Fibroblast of lung (primary cell): ENCODE measurements at regions not wholly inside any gene's neighbourhood (a gene's known extent, or its start where the extent isn't known, plus 50 kb on each side); places are given as distances from the start of the nearest gene placed in this dataset.
"Not testable (repeated sequence)": the region's sequence is repeated elsewhere in the genome, so short reads cannot be mapped to it uniquely, and the experiment has no call there.

ENCODE experiments used
- DNase-seq, 2 donors: peaks; one replicate each; pipeline versions ENCODE4 v3.0.0 to v3.0.0-alpha.2; 2010; ENCODE audit warnings: low read depth in 2 of 2
- H2AFZ ChIP-seq: 2 replicates; pipeline ENCODE4 v1.5.1; 2012; ENCODE audit warnings: low read length, control low read depth, inconsistent platforms
- H3K27ac ChIP-seq: 2 replicates; pipeline ENCODE4 v1.5.1; 2011; ENCODE audit warnings: low read length, control low read depth; ENCODE audit not compliant: insufficient read depth
- H3K27me3 ChIP-seq: 2 replicates; pipeline ENCODE4 v1.5.1; 2011; ENCODE audit warnings: mild to moderate bottlenecking, low read length; ENCODE audit not compliant: control insufficient read depth, insufficient read depth
- H3K36me3 ChIP-seq: 2 replicates; pipeline ENCODE4 v1.5.1; 2011; ENCODE audit warnings: low read length; ENCODE audit not compliant: control insufficient read depth, insufficient read depth
- H3K4me1 ChIP-seq: 2 replicates; pipeline ENCODE4 v1.5.1; 2011; ENCODE audit warnings: low read length; ENCODE audit not compliant: control insufficient read depth, insufficient read depth; ENCODE audit errors: extremely low read depth
- H3K4me2 ChIP-seq: 2 replicates; pipeline ENCODE4 v1.5.1; 2011; ENCODE audit warnings: low read length, control low read depth; ENCODE audit not compliant: insufficient read depth; ENCODE audit errors: extremely low read depth
- H3K4me3 ChIP-seq, 4 experiments: fragments of 200-600 bp in 1 of 4; sonication (generic) in 1 of 4; replicated peaks in 1 of 4; 2 replicates each; pipeline ENCODE4 v1.5.1; 2011 to 2016; ENCODE audit warnings: low read length in 4 of 4, low read depth in 3 of 4, mild to moderate bottlenecking in 3 of 4, control low read depth in 2 of 4, inconsistent platforms in 1 of 4, mixed read lengths in 1 of 4; ENCODE audit not compliant: insufficient read depth in 1 of 4; ENCODE audit errors: control extremely low read depth in 1 of 4
- H3K79me2 ChIP-seq: 2 replicates; pipeline ENCODE4 v1.5.1; 2012; ENCODE audit warnings: mild to moderate bottlenecking, low read length, inconsistent platforms; ENCODE audit not compliant: control insufficient read depth, insufficient read depth
- H3K9ac ChIP-seq: 2 replicates; pipeline ENCODE4 v1.5.1; 2011; ENCODE audit warnings: mild to moderate bottlenecking, low read length, control low read depth; ENCODE audit not compliant: insufficient read depth
- H3K9me3 ChIP-seq: 2 replicates; pipeline ENCODE4 v1.5.1; 2012; ENCODE audit warnings: low read depth, low read length; ENCODE audit not compliant: control insufficient read depth, insufficient read depth
- H4K20me1 ChIP-seq: 2 replicates; pipeline ENCODE4 v1.5.1; 2011; ENCODE audit warnings: low read length; ENCODE audit not compliant: control insufficient read depth, insufficient read depth; ENCODE audit errors: extremely low read depth
- EZH2 ChIP-seq: IDR thresholded peaks from 2 replicates; pipeline ENCODE4 v1.5.1; 2012; ENCODE audit warnings: low read length, control low read depth, mild to moderate bottlenecking; ENCODE audit errors: missing control alignments
- TF ChIP-seq, protein P1 (sequence below), 2 donors: IDR thresholded peaks in 1 of 2; conservative IDR thresholded peaks in 1 of 2; 1 replicate in 1 of 2; 2 replicates in 1 of 2; pipeline ENCODE4 v1.5.1; 2011 to 2012; ENCODE audit warnings: low read length in 2 of 2, control low read depth in 1 of 2, inconsistent platforms in 1 of 2, low read depth in 1 of 2, mild to moderate bottlenecking in 1 of 2

DNA sequence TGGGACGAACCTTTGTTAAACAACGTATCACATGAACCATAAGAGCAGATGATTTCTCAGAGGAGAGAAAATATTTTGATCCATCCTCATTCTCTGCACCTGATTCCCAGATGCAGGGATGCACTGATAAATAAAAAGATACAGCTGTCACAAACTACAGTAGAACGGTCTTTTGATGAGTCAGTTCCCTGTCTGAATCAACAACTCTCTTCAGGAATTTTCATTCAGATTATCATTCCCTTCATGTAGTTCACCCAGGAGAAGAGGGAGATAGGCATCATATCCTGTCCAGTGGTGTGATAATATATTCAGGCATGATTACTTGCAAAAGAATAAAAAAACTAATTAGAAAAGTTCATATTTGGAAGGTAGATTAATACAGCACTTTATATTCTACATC lies 521.5 kb downstream of the PYDC2 start:
- DNase-seq, result peak in 1 of 2 donors; percentile 11
- Histone ChIP-seq H3K9ac (no peak overlapping the region), H3K79me2 (no peaks in the 10 kb centered on the region), H3K36me3 (no peaks in the 10 kb centered on the region), H2AFZ (no peak overlapping the region), H3K4me2 (no peak overlapping the region), H3K9me3 (no peaks in the 10 kb centered on the region), H3K27ac (no peak overlapping the region), H3K27me3 (no peaks in the 10 kb centered on the region), H4K20me1 (no peaks in the 10 kb centered on the region), H3K4me1 (no peaks in the 10 kb centered on the region), H3K4me3 (no peak overlapping the region)
- TF ChIP-seq, protein P1, sequence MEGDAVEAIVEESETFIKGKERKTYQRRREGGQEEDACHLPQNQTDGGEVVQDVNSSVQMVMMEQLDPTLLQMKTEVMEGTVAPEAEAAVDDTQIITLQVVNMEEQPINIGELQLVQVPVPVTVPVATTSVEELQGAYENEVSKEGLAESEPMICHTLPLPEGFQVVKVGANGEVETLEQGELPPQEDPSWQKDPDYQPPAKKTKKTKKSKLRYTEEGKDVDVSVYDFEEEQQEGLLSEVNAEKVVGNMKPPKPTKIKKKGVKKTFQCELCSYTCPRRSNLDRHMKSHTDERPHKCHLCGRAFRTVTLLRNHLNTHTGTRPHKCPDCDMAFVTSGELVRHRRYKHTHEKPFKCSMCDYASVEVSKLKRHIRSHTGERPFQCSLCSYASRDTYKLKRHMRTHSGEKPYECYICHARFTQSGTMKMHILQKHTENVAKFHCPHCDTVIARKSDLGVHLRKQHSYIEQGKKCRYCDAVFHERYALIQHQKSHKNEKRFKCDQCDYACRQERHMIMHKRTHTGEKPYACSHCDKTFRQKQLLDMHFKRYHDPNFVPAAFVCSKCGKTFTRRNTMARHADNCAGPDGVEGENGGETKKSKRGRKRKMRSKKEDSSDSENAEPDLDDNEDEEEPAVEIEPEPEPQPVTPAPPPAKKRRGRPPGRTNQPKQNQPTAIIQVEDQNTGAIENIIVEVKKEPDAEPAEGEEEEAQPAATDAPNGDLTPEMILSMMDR (conservative IDR thresholded peaks at IDR 0.05 in 1 of 2, IDR thresholded peaks at IDR 0.05 in 1 of 2; ENCODE audit: low read depth in 1 of 2, low read length in 2 of 2), result no peak
- no peak for TF ChIP-seq EZH2

DNA sequence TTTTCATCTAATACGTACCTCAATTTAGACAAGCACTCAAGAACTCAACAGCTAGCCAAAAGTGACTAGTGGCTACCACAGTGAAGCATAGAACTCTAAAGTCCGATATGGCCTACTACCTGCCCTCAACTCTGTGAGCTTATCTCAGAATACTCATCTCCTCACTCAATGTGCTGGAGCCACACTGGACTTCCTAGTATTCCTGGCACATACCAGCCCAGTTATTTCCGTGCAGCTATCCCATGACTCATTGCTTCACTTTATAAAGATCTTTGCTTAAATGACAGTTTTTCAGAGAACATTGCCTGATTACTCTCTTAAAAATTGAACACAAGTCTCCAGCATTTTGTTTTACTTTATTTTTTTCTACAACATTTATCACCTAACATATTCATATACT lies 524.7 kb downstream of the PYDC2 start:
- Histone ChIP-seq H3K9me3 (no peaks in the 10 kb centered on the region), H3K27me3 (no peaks in the 10 kb centered on the region), H3K4me1 (no peaks in the 10 kb centered on the region), H3K4me2 (no peak overlapping the region), H4K20me1 (no peaks in the 10 kb centered on the region), H3K27ac (no peak overlapping the region), H3K36me3 (no peaks in the 10 kb centered on the region), H3K4me3 (no peak overlapping the region), H3K79me2 (no peaks in the 10 kb centered on the region), H3K9ac (no peak overlapping the region), H2AFZ (no peak overlapping the region)
- TF ChIP-seq, protein P1 (conservative IDR thresholded peaks at IDR 0.05 in 1 of 2, IDR thresholded peaks at IDR 0.05 in 1 of 2; ENCODE audit: low read depth in 1 of 2, low read length in 2 of 2), result no peak
- TF ChIP-seq EZH2, result no peak
- DNase-seq, result peak in 1 of 2 donors; percentile 71

DNA sequence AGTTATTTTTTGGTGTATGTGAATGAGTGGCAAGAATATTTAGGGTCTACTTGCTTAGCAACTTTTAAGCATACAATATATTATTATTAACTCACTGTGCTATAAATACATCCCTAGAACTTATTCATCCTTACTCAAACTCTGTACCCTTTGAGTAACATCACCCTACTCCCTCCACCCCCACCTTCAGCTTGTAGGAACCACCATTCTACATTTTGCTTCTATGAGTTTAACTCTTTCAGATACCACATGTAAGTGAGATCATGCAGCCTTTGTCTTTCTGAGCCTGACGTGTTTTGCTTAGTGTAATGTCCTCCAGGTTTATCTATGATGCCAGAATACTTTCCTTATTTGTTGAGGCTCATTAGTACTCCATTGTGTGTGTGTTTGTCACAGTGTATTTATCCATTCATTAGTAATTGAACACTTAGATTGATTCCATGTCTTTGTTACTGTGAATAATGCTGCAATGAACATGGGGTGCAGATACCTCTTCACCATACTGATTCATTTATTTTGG lies 526.9 kb downstream of the PYDC2 start:
- H3K4me1 ChIP-seq, result no peaks in the 10 kb centered on the region
- DNase-seq, result peak in 1 of 2 donors; percentile 68
- H3K9ac ChIP-seq, result no peak overlapping the region
- no peak overlapping the region for H3K4me3 ChIP-seq
- H3K9me3 ChIP-seq, result no peaks in the 10 kb centered on the region
- TF ChIP-seq, protein P1 (conservative IDR thresholded peaks at IDR 0.05 in 1 of 2, IDR thresholded peaks at IDR 0.05 in 1 of 2; ENCODE audit: low read depth in 1 of 2, low read length in 2 of 2), result no peak
- no peak for TF ChIP-seq EZH2
- H3K36me3 ChIP-seq, result no peaks in the 10 kb centered on the region
- no peaks in the 10 kb centered on the region for H3K27me3 ChIP-seq
- no peak overlapping the region for H3K4me2 ChIP-seq
- no peaks in the 10 kb centered on the region for H4K20me1 ChIP-seq
- H2AFZ ChIP-seq, result no peak overlapping the region
- no peaks in the 10 kb centered on the region for H3K79me2 ChIP-seq
- no peak overlapping the region for H3K27ac ChIP-seq

DNA sequence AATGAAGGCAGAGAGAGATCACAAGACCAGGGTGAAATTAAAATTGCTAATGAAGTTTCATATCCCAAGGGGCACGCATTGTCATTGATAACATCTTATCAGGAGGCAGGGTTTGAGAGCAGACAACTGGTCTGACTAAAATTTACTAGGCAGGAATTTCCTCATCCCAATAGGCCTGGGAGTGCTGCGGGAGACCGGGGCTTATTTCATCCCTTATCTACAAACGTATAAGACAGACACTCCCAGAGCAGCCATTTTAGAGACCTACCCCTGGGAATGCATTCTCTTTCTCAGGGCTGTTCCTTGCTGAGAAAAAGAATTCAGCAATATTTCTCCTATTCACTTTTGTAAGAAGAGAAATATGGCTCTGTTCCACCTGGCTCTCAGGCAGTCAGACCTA lies 533.0 kb downstream of the PYDC2 start:
- H3K9ac ChIP-seq, H3K79me2 ChIP-seq, DNase-seq, H3K9me3 ChIP-seq, H3K4me1 ChIP-seq, H3K4me2 ChIP-seq, H3K27ac ChIP-seq, H3K36me3 ChIP-seq, H4K20me1 ChIP-seq, H3K4me3 ChIP-seq, H3K27me3 ChIP-seq, H2AFZ ChIP-seq: not testable (repeated sequence)
